ENCODE measurements at regions not wholly inside any gene's neighbourhood (a gene's known extent, or its start where the extent isn't known, plus 50 kb on each side); places are given as distances from the start of the nearest gene placed in this dataset.
"Not testable (repeated sequence)": the region's sequence is repeated elsewhere in the genome, so short reads cannot be mapped to it uniquely, and the experiment has no call there.

- H3K27me3 ChIP-seq (ENCODE audit: insufficient read depth, low read length); H3K4me3 ChIP-seq (ENCODE audit: low read length); H3K4me1 ChIP-seq (ENCODE audit: insufficient read depth, low read length); H3K9me3 ChIP-seq (ENCODE audit: low read depth, low read length): not testable (repeated sequence)
Measured at GRCh38 chr20:30405061-30405460, 852.4 kb upstream of the DEFB115 start.

GRCh38 chr20:30405585-30405984 lies 851.9 kb upstream of the DEFB115 start:
- H3K27me3 ChIP-seq (ENCODE audit: insufficient read depth, low read length); H3K4me1 ChIP-seq (ENCODE audit: insufficient read depth, low read length); H3K9me3 ChIP-seq (ENCODE audit: low read depth, low read length); H3K4me3 ChIP-seq (ENCODE audit: low read length): not testable (repeated sequence)

- not testable (repeated sequence) for H3K27me3 ChIP-seq (ENCODE audit: insufficient read depth, low read length); H3K4me1 ChIP-seq (ENCODE audit: insufficient read depth, low read length)
Measured at GRCh38 chr20:30406370-30406769, 851.1 kb upstream of the DEFB115 start.

GRCh38 chr20:30412972-30413371 lies 844.5 kb upstream of the DEFB115 start:
- Histone ChIP-seq H3K4me3 (ENCODE audit: low read length) (no peak overlapping the region), H3K27me3 (ENCODE audit: insufficient read depth, low read length) (no peaks in the 10 kb centered on the region), H3K9me3 (ENCODE audit: low read depth, low read length) (no peaks in the 10 kb centered on the region), H3K4me1 (ENCODE audit: insufficient read depth, low read length) (no peaks in the 10 kb centered on the region)

More at GRCh38 chr20:30406370-30406769, 851.1 kb upstream of the DEFB115 start:
- not testable (repeated sequence) for H3K4me3 ChIP-seq (ENCODE audit: low read length); H3K9me3 ChIP-seq (ENCODE audit: low read depth, low read length)

- not testable (repeated sequence) for H3K4me3 ChIP-seq (ENCODE audit: low read length); H3K27me3 ChIP-seq (ENCODE audit: insufficient read depth, low read length); H3K4me1 ChIP-seq (ENCODE audit: insufficient read depth, low read length); H3K9me3 ChIP-seq (ENCODE audit: low read depth, low read length)
Measured at GRCh38 chr20:30417387-30417786, 840.1 kb upstream of the DEFB115 start.

- H3K9me3 ChIP-seq (ENCODE audit: low read depth, low read length); H3K4me1 ChIP-seq (ENCODE audit: insufficient read depth, low read length); H3K4me3 ChIP-seq (ENCODE audit: low read length); H3K27me3 ChIP-seq (ENCODE audit: insufficient read depth, low read length): not testable (repeated sequence)
Measured at GRCh38 chr20:30418378-30418777, 839.1 kb upstream of the DEFB115 start.

- no peaks in the 10 kb centered on the region for H3K9me3 ChIP-seq (ENCODE audit: low read depth, low read length)
- no peaks in the 10 kb centered on the region for H3K4me1 ChIP-seq (ENCODE audit: insufficient read depth, low read length)
- H3K4me3 ChIP-seq (ENCODE audit: low read length), result no peak overlapping the region
- H3K27me3 ChIP-seq (ENCODE audit: insufficient read depth, low read length), result no peaks in the 10 kb centered on the region
Measured at GRCh38 chr20:30419466-30419865, 838.0 kb upstream of the DEFB115 start.

- not testable (repeated sequence) for H3K4me1 ChIP-seq (ENCODE audit: insufficient read depth, low read length); H3K4me3 ChIP-seq (ENCODE audit: low read length); H3K9me3 ChIP-seq (ENCODE audit: low read depth, low read length); H3K27me3 ChIP-seq (ENCODE audit: insufficient read depth, low read length)
Measured at GRCh38 chr20:30419871-30420420, 837.5 kb upstream of the DEFB115 start.
